ENCODE measurements at regions not wholly inside any gene's neighbourhood (a gene's known extent, or its start where the extent isn't known, plus 50 kb on each side); places are given as distances from the start of the nearest gene placed in this dataset.

- TF ChIP-seq CUX1 (IDR thresholded peaks at IDR 0.05; ENCODE audit: insufficient replicate concordance, low read depth, low read length), result no peak
- TF ChIP-seq PAX8 (IDR thresholded peaks at IDR 0.05), result no peak
Observed at GRCh38 chr15:46489276-46489675, 854.4 kb downstream of the SQOR start (continued).

- H3K4me3 ChIP-seq, result no peak overlapping the region
- RAD21 ChIA-PET (ENCODE audit: unreplicated experiment), result no interaction called here
- POLR2A ChIA-PET, result no interaction called here
- ATAC-seq (no peak), FAIRE-seq (no peak), DNase-seq (ENCODE audit: low read depth, low spot score) (no peak)
- no peak overlapping the region for H3K4me2 ChIP-seq (ENCODE audit: control insufficient read depth, insufficient read depth)
- H3K9ac ChIP-seq (ENCODE audit: control insufficient read depth, insufficient read depth, low read length), result no peak overlapping the region
- no peaks in the 10 kb centered on the region for H3K79me2 ChIP-seq (ENCODE audit: control insufficient read depth, insufficient read depth, low read length)
- 4% methylated on average over 1 of the region's 1 CpG for WGBS (ENCODE audit: insufficient coverage, insufficient replicate concordance, low lambda C conversion rate, missing lambda C conversion rate)
- H3K27me3 ChIP-seq (replicated peaks in 1 of 2; ENCODE audit: control insufficient read depth in 2 of 2, insufficient read depth in 2 of 2, low read length in 1 of 2), result no peaks in the 10 kb centered on the region
- in situ Hi-C loops (cut with MboI), result no loop called here
- no peaks in the 10 kb centered on the region for H3K36me3 ChIP-seq (ENCODE audit: control insufficient read depth in 2 of 2, insufficient read depth in 2 of 2, low read length in 1 of 2)
- CTCF ChIA-PET, result interaction anchor here (1.1 kb wide), 1 partner anchor 11 kb away, joined by 3 read pairs; no protein-coding TSS in a partner anchor
- H2AFZ ChIP-seq (ENCODE audit: control insufficient read depth, low read depth, low read length), result no peak overlapping the region
- BruUV-seq (replicated peaks), result no TSS peak
- TF ChIP-seq ATF2 (IDR thresholded peaks at IDR 0.05; ENCODE audit: low read length) (no peak), TCF3 (IDR thresholded peaks at IDR 0.05; ENCODE audit: borderline replicate concordance, insufficient read depth, low read depth, low read length) (no peak), HDAC6 (IDR thresholded peaks at IDR 0.05; ENCODE audit: unreplicated experiment) (no peak), IRF3 (IDR thresholded peaks at IDR 0.05) (no peak), JUNB (IDR thresholded peaks at IDR 0.05) (no peak)
- intact Hi-C loops (cut with micrococcal nuclease; ENCODE audit: unreplicated experiment), result no loop called here
- H3K9me3 ChIP-seq (replicated peaks; ENCODE audit: control insufficient read depth, insufficient read depth, low read length), result no peaks in the 10 kb centered on the region; the same call in 2 of the 3 replicates
- no peak overlapping the region for H3K27ac ChIP-seq (ENCODE audit: control insufficient read depth, insufficient read depth)
- H3K4me1 ChIP-seq (ENCODE audit: control insufficient read depth, insufficient read depth, low read length), result no peaks in the 10 kb centered on the region
- SMC1A ChIA-PET (ENCODE audit: uncharacterized antibody, unreplicated experiment), result no interaction called here
- H4K20me1 ChIP-seq (ENCODE audit: control insufficient read depth, insufficient read depth), result no peaks in the 10 kb centered on the region
Observed at GRCh38 chr15:46496491-46497115, 861.8 kb downstream of the SQOR start.

Data from GM12878 (cell line).